Mesenchymal stem cell (in vitro differentiated cells and primary cell): ENCODE measurements at regions not wholly inside any gene's neighbourhood (a gene's known extent, or its start where the extent isn't known, plus 50 kb on each side); places are given as distances from the start of the nearest gene placed in this dataset.
A peak's percentile ranks its signal among the peaks of the same experiment; 100 is the strongest.

ENCODE experiments used
- DNase-seq: peaks from one replicate; pipeline ENCODE4 v3.0.0-alpha.2; 2013
- H2AFZ ChIP-seq: one replicate; pipeline ENCODE4 v1.6.1; 2013; ENCODE audit warnings: low read depth, mild to moderate bottlenecking, control low read depth, inconsistent platforms, low read length, moderate library complexity
- H2AK5ac ChIP-seq: 2 replicates; pipeline ENCODE4 v1.6.1; 2013; ENCODE audit warnings: low read length, moderate library complexity, mild to moderate bottlenecking, inconsistent platforms; ENCODE audit not compliant: severe bottlenecking
- H2BK120ac ChIP-seq: one replicate; pipeline ENCODE4 v1.6.1; 2013; ENCODE audit warnings: low read depth, mild to moderate bottlenecking, inconsistent platforms, low read length, moderate library complexity
- H2BK12ac ChIP-seq, 2 experiments: one replicate each; pipeline ENCODE4 v1.6.1; 2013; ENCODE audit warnings: inconsistent platforms in 2 of 2, low read length in 2 of 2, mild to moderate bottlenecking in 2 of 2, moderate library complexity in 2 of 2, control low read depth in 1 of 2
- H2BK15ac ChIP-seq: one replicate; pipeline ENCODE4 v1.6.1; 2013; ENCODE audit warnings: mild to moderate bottlenecking, low read depth, inconsistent platforms; ENCODE audit not compliant: poor library complexity, severe bottlenecking
- H2BK5ac ChIP-seq: 2 replicates; pipeline ENCODE4 v1.6.1; 2013; ENCODE audit warnings: low read depth, mild to moderate bottlenecking, low read length, control low read depth, inconsistent platforms; ENCODE audit not compliant: poor library complexity, severe bottlenecking
- H3K14ac ChIP-seq, 2 experiments: one replicate each; pipeline ENCODE4 v1.6.1; 2013; ENCODE audit warnings: inconsistent platforms in 2 of 2, low read length in 2 of 2, control low read depth in 1 of 2, mild to moderate bottlenecking in 1 of 2, moderate library complexity in 1 of 2
- H3K18ac ChIP-seq, 2 experiments: one replicate each; pipeline ENCODE4 v1.6.1; 2013; ENCODE audit warnings: inconsistent platforms in 2 of 2, low read length in 2 of 2, control low read depth in 1 of 2, low read depth in 1 of 2, mild to moderate bottlenecking in 1 of 2
- H3K23ac ChIP-seq, 2 experiments: one replicate each; pipeline ENCODE4 v1.6.1; 2013; ENCODE audit warnings: inconsistent platforms in 2 of 2, low read length in 2 of 2, mild to moderate bottlenecking in 2 of 2, moderate library complexity in 2 of 2, control low read depth in 1 of 2
- H3K27ac ChIP-seq: 2 replicates; pipeline ENCODE4 v1.5.1; 2013; ENCODE audit warnings: mild to moderate bottlenecking, moderate library complexity, low read length, control low read depth, inconsistent platforms; ENCODE audit not compliant: poor library complexity, severe bottlenecking
- H3K27me3 ChIP-seq, 2 experiments: 2 replicates each; pipeline versions ENCODE4 v1.6.1 to v1.7.0; 2013; ENCODE audit warnings: low read length in 2 of 2, mild to moderate bottlenecking in 2 of 2, moderate library complexity in 2 of 2, control low read depth in 1 of 2, inconsistent platforms in 1 of 2; ENCODE audit not compliant: control insufficient read depth in 1 of 2, insufficient read depth in 1 of 2
- H3K36me3 ChIP-seq, 2 experiments: 2 replicates each; pipeline versions ENCODE4 v1.6.1 to v1.7.0; 2013; ENCODE audit warnings: low read length in 2 of 2, control low read depth in 1 of 2, inconsistent platforms in 1 of 2, low read depth in 1 of 2, mild to moderate bottlenecking in 1 of 2; ENCODE audit not compliant: insufficient read depth in 2 of 2, control insufficient read depth in 1 of 2
- H3K4ac ChIP-seq, 2 experiments: one replicate each; pipeline ENCODE4 v1.6.1; 2013; ENCODE audit warnings: inconsistent platforms in 2 of 2, low read length in 2 of 2, mild to moderate bottlenecking in 2 of 2, moderate library complexity in 2 of 2, control low read depth in 1 of 2, low read depth in 1 of 2
- H3K4me1 ChIP-seq: 2 replicates; pipeline ENCODE4 v1.6.1; 2013; ENCODE audit warnings: low read depth, low read length, control low read depth; ENCODE audit not compliant: control insufficient read depth, insufficient read depth
- H3K4me2 ChIP-seq: 2 replicates; pipeline ENCODE4 v1.6.1; 2013; ENCODE audit warnings: low read length, mild to moderate bottlenecking, inconsistent platforms; ENCODE audit not compliant: poor library complexity, severe bottlenecking
- H3K4me3 ChIP-seq, 2 experiments: 2 replicates each; pipeline versions ENCODE4 v1.5.1 to v1.7.0; 2013; ENCODE audit warnings: low read length in 2 of 2, mild to moderate bottlenecking in 2 of 2, control low read depth in 1 of 2, low read depth in 1 of 2; ENCODE audit not compliant: insufficient read depth in 1 of 2
- H3K79me1 ChIP-seq: replicated peaks from 2 replicates; pipeline ENCODE4 v1.6.1; 2013; ENCODE audit warnings: mild to moderate bottlenecking, control low read depth, low read length, inconsistent platforms; ENCODE audit not compliant: poor library complexity, severe bottlenecking
- H3K9ac ChIP-seq: 2 replicates; pipeline ENCODE4 v1.7.0; 2013; ENCODE audit warnings: mild to moderate bottlenecking, low read length, moderate library complexity
- H3K9me3 ChIP-seq: 2 replicates; pipeline ENCODE4 v1.7.0; 2013; ENCODE audit warnings: mild to moderate bottlenecking, low read length; ENCODE audit not compliant: control insufficient read depth
- H4K8ac ChIP-seq: one replicate; pipeline ENCODE4 v1.6.1; 2013; ENCODE audit warnings: inconsistent platforms, mild to moderate bottlenecking, low read length, moderate library complexity
- H4K91ac ChIP-seq: one replicate; pipeline ENCODE4 v1.6.1; 2013; ENCODE audit warnings: mild to moderate bottlenecking, low read length, inconsistent platforms
- WGBS: methylation state at CpG from one replicate; pipeline ENCODE4 v1.1.7; 2013; ENCODE audit warnings: mixed read lengths; 5-methylcytosine and 5-hydroxymethylcytosine counted together

GRCh38 chr13:34767778-34768177 lies 174.3 kb upstream of the NBEA start:
- no peak for DNase-seq
- Histone ChIP-seq H2BK120ac (no peak overlapping the region), H2AK5ac (no peak overlapping the region), H3K27ac (no peak overlapping the region), H3K14ac (peak overlapping the region in 1 of 2 experiments; percentile 18), H3K79me1 (no peaks in the 10 kb centered on the region), H4K8ac (no peak overlapping the region), H3K9ac (no peak overlapping the region), H3K4me2 (no peak overlapping the region), H3K4me1 (peaks cover 3% of the 10 kb centered on the region), H2BK12ac (no peak overlapping the region), H4K91ac (no peak overlapping the region), H2AFZ (no peak overlapping the region), H3K4ac (no peak overlapping the region), H3K23ac (no peak overlapping the region), H3K36me3 (no peaks in the 10 kb centered on the region), H2BK15ac (no peak overlapping the region), H3K27me3 (no peaks in the 10 kb centered on the region), H3K18ac (no peak overlapping the region), H2BK5ac (no peak overlapping the region), H3K4me3 (no peak overlapping the region), H3K9me3 (no peaks in the 10 kb centered on the region)
- WGBS, result no CpG with 5 or more reads among the region's 1 CpG

DNA sequence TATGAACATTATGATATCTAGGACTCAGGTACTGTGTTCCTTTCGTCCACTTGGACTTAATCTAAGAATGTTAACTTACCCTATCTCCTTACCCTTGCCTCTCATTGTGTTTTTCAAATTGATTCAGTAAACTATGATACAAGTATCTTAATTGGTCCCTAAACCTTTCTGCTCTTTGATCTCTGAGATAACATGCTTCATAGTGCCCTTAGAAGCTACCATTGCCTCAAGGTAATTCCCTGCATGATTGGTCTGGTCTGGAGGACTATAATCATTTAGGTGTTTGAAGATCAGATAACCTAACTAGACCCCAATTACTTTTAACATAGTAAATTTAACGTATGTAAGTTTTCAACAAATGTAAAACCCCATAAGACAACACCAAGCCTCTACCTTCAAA lies 169.9 kb upstream of the NBEA start:
- Histone ChIP-seq H3K23ac (no peak overlapping the region), H2BK5ac (no peak overlapping the region), H3K18ac (no peak overlapping the region), H3K14ac (no peak overlapping the region), H2BK15ac (no peak overlapping the region), H3K9me3 (no peaks in the 10 kb centered on the region), H3K79me1 (no peaks in the 10 kb centered on the region), H3K27ac (no peak overlapping the region), H2BK12ac (no peak overlapping the region), H3K9ac (no peak overlapping the region), H3K4me1 (no peaks in the 10 kb centered on the region), H2BK120ac (no peak overlapping the region), H4K8ac (no peak overlapping the region), H3K27me3 (no peaks in the 10 kb centered on the region), H3K4me2 (no peak overlapping the region), H2AFZ (no peak overlapping the region), H3K4me3 (no peak overlapping the region), H2AK5ac (no peak overlapping the region), H3K4ac (no peak overlapping the region), H3K36me3 (no peaks in the 10 kb centered on the region), H4K91ac (no peak overlapping the region)
- DNase-seq, result no peak
- WGBS, result no CpG with 5 or more reads among the region's 2 CpGs

DNA sequence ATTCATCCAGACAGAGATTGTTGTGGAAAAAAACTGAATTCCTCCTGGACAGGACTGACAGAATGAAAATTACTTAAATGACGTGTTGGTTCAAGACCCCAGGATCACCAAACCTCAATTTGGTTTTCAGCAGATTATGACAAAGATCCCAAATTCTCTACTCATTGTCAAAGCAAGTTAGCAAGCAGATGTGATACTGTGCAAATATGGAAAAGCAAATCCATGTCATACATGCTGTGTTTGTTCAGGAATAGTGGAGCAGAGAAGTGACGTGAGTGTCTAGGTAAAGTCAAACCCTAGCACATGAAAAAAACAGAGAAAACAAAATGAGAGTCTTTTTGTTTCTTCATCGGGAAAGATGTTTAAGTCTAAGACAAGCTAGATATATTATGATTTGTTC lies 169.2 kb upstream of the NBEA start:
- no peak overlapping the region for H3K4me2 ChIP-seq
- H3K18ac ChIP-seq, result no peak overlapping the region
- no peaks in the 10 kb centered on the region for H3K27me3 ChIP-seq
- H2BK12ac ChIP-seq, result no peak overlapping the region
- H3K4me3 ChIP-seq, result no peak overlapping the region
- H3K14ac ChIP-seq, result no peak overlapping the region
- no peaks in the 10 kb centered on the region for H3K4me1 ChIP-seq
- H3K27ac ChIP-seq, result no peak overlapping the region
- H2BK15ac ChIP-seq, result no peak overlapping the region
- H2BK120ac ChIP-seq, result no peak overlapping the region
- H2AK5ac ChIP-seq, result no peak overlapping the region
- 100% methylated on average over 1 of the region's 3 CpGs for WGBS
- DNase-seq, result no peak
- H3K9me3 ChIP-seq, result no peaks in the 10 kb centered on the region
- H3K4ac ChIP-seq, result no peak overlapping the region
- H4K91ac ChIP-seq, result no peak overlapping the region
- no peak overlapping the region for H3K9ac ChIP-seq
- H4K8ac ChIP-seq, result no peak overlapping the region
- no peaks in the 10 kb centered on the region for H3K79me1 ChIP-seq
- no peak overlapping the region for H2BK5ac ChIP-seq
- no peaks in the 10 kb centered on the region for H3K36me3 ChIP-seq
- H3K23ac ChIP-seq, result no peak overlapping the region
- H2AFZ ChIP-seq, result no peak overlapping the region

DNA sequence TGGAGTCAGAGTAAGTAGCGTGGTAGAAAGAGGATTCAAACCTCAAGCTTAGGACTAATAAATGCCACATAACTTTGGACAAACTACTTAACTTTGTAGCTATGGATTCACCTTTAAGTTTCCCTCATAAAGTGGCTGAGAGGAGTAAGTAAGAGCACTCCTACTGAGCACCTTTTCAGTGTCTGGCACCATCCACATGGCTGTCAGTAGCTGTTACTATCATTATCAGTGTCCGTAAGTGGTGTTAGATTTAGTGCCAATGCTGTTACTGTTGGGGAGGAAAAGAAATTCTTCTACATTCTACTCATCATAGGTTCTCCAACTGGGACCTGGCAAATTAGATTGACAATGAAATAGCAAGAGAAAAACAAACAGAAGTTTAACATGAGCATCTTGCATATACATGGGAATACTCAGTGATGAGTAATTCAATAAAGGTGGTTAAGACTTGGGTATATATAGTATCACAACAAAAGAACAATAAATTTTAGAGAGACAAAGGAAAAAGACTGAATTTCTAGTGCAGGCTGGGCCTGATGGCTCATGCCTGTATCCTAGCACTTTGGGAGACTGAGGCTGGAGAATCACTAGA lies 165.6 kb upstream of the NBEA start:
- no peak overlapping the region for H2BK120ac ChIP-seq
- H3K9me3 ChIP-seq, result no peaks in the 10 kb centered on the region
- H2BK5ac ChIP-seq, result no peak overlapping the region
- H3K9ac ChIP-seq, result no peak overlapping the region
- DNase-seq, result no peak
- no peak overlapping the region for H2AFZ ChIP-seq
- no peak overlapping the region for H2BK15ac ChIP-seq
- H3K4me3 ChIP-seq, result no peak overlapping the region
- no peak overlapping the region for H3K14ac ChIP-seq
- H3K27ac ChIP-seq, result no peak overlapping the region
- no peak overlapping the region for H2AK5ac ChIP-seq
- no peaks in the 10 kb centered on the region for H3K4me1 ChIP-seq
- H3K36me3 ChIP-seq, result no peaks in the 10 kb centered on the region
- no peak overlapping the region for H4K8ac ChIP-seq
- no peak overlapping the region for H2BK12ac ChIP-seq
- no peaks in the 10 kb centered on the region for H3K27me3 ChIP-seq
- H3K4me2 ChIP-seq, result no peak overlapping the region
- H3K4ac ChIP-seq, result no peak overlapping the region
- no peak overlapping the region for H3K23ac ChIP-seq
- no CpG with 5 or more reads among the region's 2 CpGs for WGBS
- H3K79me1 ChIP-seq, result no peaks in the 10 kb centered on the region
- no peak overlapping the region for H4K91ac ChIP-seq
- no peak overlapping the region for H3K18ac ChIP-seq
